Heart left ventricle (tissue), 13 donors: ENCODE measurements at regions not wholly inside any gene's neighbourhood (a gene's known extent, or its start where the extent isn't known, plus 50 kb on each side); places are given as distances from the start of the nearest gene placed in this dataset.

Source experiments
- CTCF ChIP-seq, 12 donors: fragments of 200-600 bp; sonication (generic) in 4 of 12; IDR thresholded peaks; one replicate each; pipeline versions ENCODE4 v1.5.0 to v1.8.0; 2018 to 2022; ENCODE audit warnings: antibody characterized with exemption in 12 of 12, mild to moderate bottlenecking in 5 of 12
- POLR2A ChIP-seq, 2 donors: fragments of 450-650 bp; IDR thresholded peaks; one replicate each; pipeline ENCODE4 v1.6.1; 2017; ENCODE audit warnings: antibody characterized with exemption in 2 of 2, mild to moderate bottlenecking in 2 of 2, moderate library complexity in 2 of 2
- donor health status: ischemic (EF 13 %, LVEDD 7.1; RV severe dilation, severe dysfunction).
- donor health status: DM: no; HTN: yes; CAD: no.
- donor health status: DM: no; HTN: no; CAD: no.
- donor health status: ischemic (EF 25% LVEDD 6.9; RV normal size, moderate dysfunction).
- donor health status: ischemic (EF 25% LVEDD 5.7; RV mildly dilated, moderate dysfunction).
- donor health status: ischemic (EF 35%, LVEDD 5.7; RV mildly dilated, moderate dysfunction).
- donor health status: nonischemic (EF 11% LVEDD 7.7; RV severe dilation, severe dysfunction).
- donor health status: DM: yes; HTN: yes; CAD: no.
- donor health status: PGD.
- donor health status: ischemic (EF 29% LVEDD 5.4; RV normal size, mild dysfunction).
- donor health status: nonischemic (EF 23%, LVEDD 6.1; RV moderate dilation, normal function).

GRCh38 chr15:24617646-24618045 lies 57.9 kb upstream of the NPAP1 start:
- no peak for TF ChIP-seq POLR2A (IDR thresholded peaks at IDR 0.05)
- TF ChIP-seq CTCF (IDR thresholded peaks at IDR 0.05) = no peak
